HepG2 (cell line): ENCODE measurements at regions not wholly inside any gene's neighbourhood (a gene's known extent, or its start where the extent isn't known, plus 50 kb on each side); places are given as distances from the start of the nearest gene placed in this dataset.

Experiments
- ATAC-seq: fragments of 200-7000 bp; cut with Tn5 transposase; 3 replicates; pipeline ENCODE4 v1.9.1; 2020; ENCODE audit warnings: mild to moderate bottlenecking, moderate library complexity
- BruUV-seq: library from RNA; stranded (reverse); fragments of 400-500 nt; replicated peaks from 2 replicates; lab custom pipeline; 2021; lab: Mats Ljungman, UMichigan
- CTCF ChIA-PET: fragments of 300-600 bp; formaldehyde crosslinking; extraction: SDS; loops from one replicate; lab custom pipeline; 2021; ENCODE audit warnings: low total read pairs, inconsistent platforms, low intra/inter-chr PET ratio; lab: Yijun Ruan, JAX
- POLR2A ChIA-PET: fragments of 350-600 bp; sonication (Branson Sonifier 250); formaldehyde crosslinking; loops from one replicate; lab custom pipeline; 2020; ENCODE audit warnings: antibody characterized with exemption, inconsistent platforms; lab: Yijun Ruan, JAX
- DNase-seq: peaks from one replicate; pipeline ENCODE4 v3.0.0-alpha.2; 2015; ENCODE audit warnings: low spot score
- FAIRE-seq: peaks from 3 replicates; lab custom pipeline; 2011; peaks lifted over from hg19 to GRCh38; lab: Jason Lieb, UNC
- H2AFZ ChIP-seq: one replicate; pipeline ENCODE4 v1.6.1; 2011; ENCODE audit warnings: low read length, inconsistent platforms
- H3K27ac ChIP-seq: fragments of 300-600 bp; 3 replicates; pipeline ENCODE4 v1.8.0; 2011; ENCODE audit warnings: mixed run types, mild to moderate bottlenecking, mixed read lengths, low read length, inconsistent platforms; ENCODE audit not compliant: insufficient read depth; ENCODE audit errors: extremely low read length
- H3K27me3 ChIP-seq, 2 experiments: fragments of 200-600 bp in 1 of 2; 2 replicates in 1 of 2; 3 replicates in 1 of 2; pipeline versions ENCODE4 v1.6.0 to v1.8.0; 2011; ENCODE audit warnings: low read length in 2 of 2, mild to moderate bottlenecking in 2 of 2, moderate library complexity in 2 of 2, inconsistent platforms in 1 of 2; ENCODE audit not compliant: insufficient read depth in 2 of 2, control insufficient read depth in 1 of 2
- H3K36me3 ChIP-seq, 2 experiments: fragments of 200-600 bp in 1 of 2; replicated peaks in 1 of 2; 2 replicates in 1 of 2; 3 replicates in 1 of 2; pipeline versions ENCODE4 v1.5.1 to v1.8.0; 2011; ENCODE audit warnings: low read length in 2 of 2, inconsistent platforms in 1 of 2; ENCODE audit not compliant: insufficient read depth in 2 of 2, control insufficient read depth in 1 of 2
- H3K4me1 ChIP-seq: 2 replicates; pipeline ENCODE4 v1.5.1; 2012; ENCODE audit warnings: low read length, inconsistent platforms; ENCODE audit not compliant: insufficient read depth
- H3K4me2 ChIP-seq: 2 replicates; pipeline ENCODE4 v1.6.0; 2011; ENCODE audit warnings: low read depth, low read length, inconsistent platforms
- H3K4me3 ChIP-seq, 3 experiments: fragments of 200-600 bp in 1 of 3; sonication (generic), shearing (Covaris generic) in 1 of 3; replicated peaks in 1 of 3; 2 replicates each; pipeline ENCODE4 v1.5.1; 2011 to 2016; ENCODE audit warnings: low read length in 3 of 3, inconsistent platforms in 2 of 3, low read depth in 2 of 3, mild to moderate bottlenecking in 2 of 3, control low read depth in 1 of 3, mixed read lengths in 1 of 3; ENCODE audit not compliant: insufficient read depth in 1 of 3
- H3K79me2 ChIP-seq: one replicate; pipeline ENCODE4 v1.6.1; 2011; ENCODE audit warnings: low read length, inconsistent platforms; ENCODE audit not compliant: insufficient read depth
- H3K9ac ChIP-seq: 2 replicates; pipeline ENCODE4 v1.6.0; 2011; ENCODE audit warnings: mild to moderate bottlenecking, low read depth, low read length, inconsistent platforms; ENCODE audit not compliant: insufficient read depth
- H3K9me3 ChIP-seq: 2 replicates; pipeline ENCODE4 v1.5.1; 2012; ENCODE audit warnings: mild to moderate bottlenecking, low read length
- H4K20me1 ChIP-seq: 2 replicates; pipeline ENCODE4 v1.6.0; 2011; ENCODE audit warnings: inconsistent platforms, mild to moderate bottlenecking, low read length, moderate library complexity; ENCODE audit not compliant: insufficient read depth
- E2F2 ChIP-seq: sonication (generic); formaldehyde crosslinking; IDR thresholded peaks from 2 replicates; pipeline ENCODE4 v1.4.0; 2020; ENCODE audit warnings: missing genetic modification reagents, borderline replicate concordance
- GPBP1L1 ChIP-seq: sonication (generic); formaldehyde crosslinking; IDR thresholded peaks from 2 replicates; pipeline ENCODE4 v1.5.0; 2020; ENCODE audit warnings: mild to moderate bottlenecking, missing genetic modification reagents
- ISL2 ChIP-seq: sonication (generic); formaldehyde crosslinking; IDR thresholded peaks from 2 replicates; pipeline ENCODE4 v1.5.0; 2020; ENCODE audit warnings: missing genetic modification reagents
- MAX ChIP-seq: IDR thresholded peaks from 2 replicates; pipeline ENCODE4 v1.6.1; 2012; ENCODE audit warnings: inconsistent platforms
- PRDM4 ChIP-seq: sonication (generic); formaldehyde crosslinking; IDR thresholded peaks from 2 replicates; pipeline ENCODE4 v1.9.0; 2021; ENCODE audit warnings: missing genetic modification reagents, borderline replicate concordance
- SETDB1 ChIP-seq: sonication (generic); formaldehyde crosslinking; IDR thresholded peaks from 2 replicates; pipeline ENCODE4 v1.5.1; 2020; ENCODE audit warnings: missing genetic modification reagents, mild to moderate bottlenecking, borderline replicate concordance
- ZFY ChIP-seq: sonication (generic); formaldehyde crosslinking; IDR thresholded peaks from 2 replicates; pipeline ENCODE4 v1.4.0; 2020; ENCODE audit warnings: missing genetic modification reagents
- ZNF143 ChIP-seq: sonication (generic); formaldehyde crosslinking; IDR thresholded peaks from 2 replicates; pipeline ENCODE4 v1.4.0; 2020; ENCODE audit warnings: missing genetic modification reagents
- ZNF33A ChIP-seq: sonication (generic); formaldehyde crosslinking; IDR thresholded peaks from 2 replicates; pipeline ENCODE4 v1.5.1; 2020; ENCODE audit warnings: missing genetic modification reagents, mild to moderate bottlenecking, moderate library complexity, borderline replicate concordance
- ZNF552 ChIP-seq: sonication (generic); formaldehyde crosslinking; IDR thresholded peaks from 2 replicates; pipeline ENCODE4 v1.9.0; 2022; ENCODE audit warnings: missing genetic modification reagents, mild to moderate bottlenecking, borderline replicate concordance
- ZNF576 ChIP-seq: sonication (generic); formaldehyde crosslinking; IDR thresholded peaks from 2 replicates; pipeline ENCODE4 v1.4.0; 2020; ENCODE audit warnings: mild to moderate bottlenecking, missing genetic modification reagents
- ZSCAN30 ChIP-seq: sonication (generic); formaldehyde crosslinking; IDR thresholded peaks from 2 replicates; pipeline ENCODE4 v1.5.0; 2020; ENCODE audit warnings: mild to moderate bottlenecking, missing genetic modification reagents
- WGBS: methylation state at CpG from one replicate; pipeline ENCODE4 v1.1.6; 2017; ENCODE audit warnings: low lambda C conversion rate; 5-methylcytosine and 5-hydroxymethylcytosine counted together
- in situ Hi-C: cut with HindIII; loops from 2 replicates; pipeline ENCODE4 v1.10.0; 2017; ENCODE audit warnings: low pct_unique_long_range_greater_than_20kb; ENCODE audit not compliant: extremely low pct_ligation_motif_present
- intact Hi-C: fragments of 100-400 bp; cut with micrococcal nuclease; formaldehyde crosslinking; loops from one replicate; pipeline ENCODE4 v1.10.0; 2022; ENCODE audit not compliant: unreplicated experiment
- TF ChIP-seq, protein P1 (sequence below): sonication (generic); formaldehyde crosslinking; IDR thresholded peaks from 2 replicates; pipeline ENCODE4 v1.5.1; 2020; ENCODE audit warnings: mild to moderate bottlenecking, moderate library complexity, missing genetic modification reagents

- H3K4me1 ChIP-seq: no peaks in the 10 kb centered on the region
- no peaks in the 10 kb centered on the region for H4K20me1 ChIP-seq
- H3K79me2 ChIP-seq: no peaks in the 10 kb centered on the region
- no peaks in the 10 kb centered on the region for H3K36me3 ChIP-seq
- in situ Hi-C loops: no loop called here
- H3K27me3 ChIP-seq: no peaks in the 10 kb centered on the region
- H3K4me2 ChIP-seq: no peak overlapping the region
- 0% methylated on average over 1 of the region's 1 CpG for WGBS
- no peak for FAIRE-seq
- CTCF ChIA-PET: no interaction called here
- intact Hi-C loops: no loop called here
- POLR2A ChIA-PET: no interaction called here
- TF ChIP-seq ZNF552 (CRISPR knock-in tag) (no peak), SETDB1 (no peak), E2F2 (CRISPR knock-in tag) (no peak), ISL2 (CRISPR knock-in tag) (no peak), GPBP1L1 (CRISPR knock-in tag) (no peak), ZNF33A (CRISPR knock-in tag) (no peak), PRDM4 (CRISPR knock-in tag) (no peak), MAX (no peak), ZFY (no peak), ZNF143 (CRISPR knock-in tag) (no peak), ZSCAN30 (CRISPR knock-in tag) (no peak), ZNF576 (no peak)
- TF ChIP-seq, protein P1, sequence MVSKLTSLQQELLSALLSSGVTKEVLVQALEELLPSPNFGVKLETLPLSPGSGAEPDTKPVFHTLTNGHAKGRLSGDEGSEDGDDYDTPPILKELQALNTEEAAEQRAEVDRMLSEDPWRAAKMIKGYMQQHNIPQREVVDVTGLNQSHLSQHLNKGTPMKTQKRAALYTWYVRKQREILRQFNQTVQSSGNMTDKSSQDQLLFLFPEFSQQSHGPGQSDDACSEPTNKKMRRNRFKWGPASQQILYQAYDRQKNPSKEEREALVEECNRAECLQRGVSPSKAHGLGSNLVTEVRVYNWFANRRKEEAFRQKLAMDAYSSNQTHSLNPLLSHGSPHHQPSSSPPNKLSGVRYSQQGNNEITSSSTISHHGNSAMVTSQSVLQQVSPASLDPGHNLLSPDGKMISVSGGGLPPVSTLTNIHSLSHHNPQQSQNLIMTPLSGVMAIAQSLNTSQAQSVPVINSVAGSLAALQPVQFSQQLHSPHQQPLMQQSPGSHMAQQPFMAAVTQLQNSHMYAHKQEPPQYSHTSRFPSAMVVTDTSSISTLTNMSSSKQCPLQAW (CRISPR knock-in tag): no peak
- no peak overlapping the region for H3K4me3 ChIP-seq
- no peak for DNase-seq
- H3K27ac ChIP-seq: no peak overlapping the region
- BruUV-seq: no TSS peak
- no peak overlapping the region for H3K9ac ChIP-seq
- H2AFZ ChIP-seq: no peak overlapping the region
- no peak for ATAC-seq
- peaks cover 63% of the 10 kb centered on the region for H3K9me3 ChIP-seq
These were observed 1967.5 kb downstream of the SUCLG1 start for GRCh38 chr2:82491591-82491990.
